ENCODE measurements at regions not wholly inside any gene's neighbourhood (a gene's known extent, or its start where the extent isn't known, plus 50 kb on each side); places are given as distances from the start of the nearest gene placed in this dataset.

- dilution Hi-C loops (cut with HindIII; ENCODE audit: low sequenced_read_pairs, unreplicated experiment): no loop called here
- ChIA-PET POLR2A (ENCODE audit: unreplicated experiment) (no interaction called here), CTCF (no interaction called here)
- Histone ChIP-seq H2AFZ (replicated peaks; ENCODE audit: low read length, poor library complexity) (no peak overlapping the region), H2BK120ac (ENCODE audit: low read depth, low read length) (no peak overlapping the region), H2BK5ac (ENCODE audit: low read depth, low read length, poor library complexity, severe bottlenecking) (no peak overlapping the region), H3K18ac (ENCODE audit: low read depth, low read length) (no peak overlapping the region), H2AK5ac (ENCODE audit: low read depth, low read length) (no peak overlapping the region), H3K36me3 (ENCODE audit: control insufficient read depth, insufficient read depth, low read length) (no peaks in the 10 kb centered on the region), H2AK9ac (replicated peaks; ENCODE audit: low read depth, low read length, poor library complexity) (no peak overlapping the region), H3K79me1 (ENCODE audit: low read depth in 1 of 2, low read length in 2 of 2) (no peaks in the 10 kb centered on the region), H3K56ac (ENCODE audit: extremely low read depth, insufficient read depth, low read length) (no peak overlapping the region), H2BK20ac (ENCODE audit: low read depth, low read length) (no peak overlapping the region), H3K4me1 (ENCODE audit: control insufficient read depth, insufficient read depth, low read length) (peaks cover 3% of the 10 kb centered on the region), H3K4me3 (ENCODE audit: insufficient read depth, low read depth, low read length) (no peak overlapping the region), H3K9ac (ENCODE audit: low read depth, low read length) (no peak overlapping the region), H3K9me1 (ENCODE audit: insufficient read depth, low read length) (peaks cover 4% of the 10 kb centered on the region; the same call in 1 of the 2 replicates), H4K8ac (ENCODE audit: low read depth in 2 of 2, low read length in 2 of 2) (no peak overlapping the region), H3K14ac (replicated peaks; ENCODE audit: low read depth, low read length) (no peak overlapping the region), H3K4ac (ENCODE audit: low read depth, low read length) (no peak overlapping the region), H2BK15ac (ENCODE audit: low read depth, low read length) (no peak overlapping the region), H3K27me3 (ENCODE audit: control insufficient read depth, insufficient read depth, low read length) (peaks cover 5% of the 10 kb centered on the region), H3K27ac (ENCODE audit: insufficient read depth, low read length) (no peak overlapping the region), H4K20me1 (ENCODE audit: insufficient read depth, low read length) (no peaks in the 10 kb centered on the region), H3K9me3 (ENCODE audit: control insufficient read depth, insufficient read depth, low read length) (no peaks in the 10 kb centered on the region), H4K5ac (ENCODE audit: low read depth, low read length) (no peak overlapping the region), H3K4me2 (ENCODE audit: low read depth, low read length) (no peak overlapping the region), H4K91ac (ENCODE audit: insufficient read depth, low read depth, low read length) (no peak overlapping the region), H3K23ac (ENCODE audit: low read depth, low read length) (no peak overlapping the region)
- BruUV-seq (replicated peaks): no TSS peak
- TF ChIP-seq CEBPB (IDR thresholded peaks at IDR 0.05; ENCODE audit: low read depth, low read length): no peak
- TF ChIP-seq MAZ (IDR thresholded peaks at IDR 0.05; ENCODE audit: borderline replicate concordance, low read depth, low read length): no peak
- no peak for TF ChIP-seq CTCF (conservative IDR thresholded peaks at IDR 0.05; ENCODE audit: low read depth, low read length)
- no peak for TF ChIP-seq RAD21 (IDR thresholded peaks at IDR 0.05; ENCODE audit: low read length)
- no peak for TF ChIP-seq POLR2A (IDR thresholded peaks at IDR 0.05; ENCODE audit: low read depth, low read length)
- no peak for TF ChIP-seq MXI1 (IDR thresholded peaks at IDR 0.05; ENCODE audit: borderline replicate concordance, low read depth, low read length)
- TF ChIP-seq CHD1 (IDR thresholded peaks at IDR 0.05; ENCODE audit: low read depth, low read length): no peak
- TF ChIP-seq SMC3 (IDR thresholded peaks at IDR 0.05; ENCODE audit: low read depth, low read length): no peak
- no peak for TF ChIP-seq FOS (IDR thresholded peaks at IDR 0.05; ENCODE audit: low read depth, low read length)
- no peak for TF ChIP-seq BHLHE40 (IDR thresholded peaks at IDR 0.05; ENCODE audit: low read depth, low read length)
- TF ChIP-seq USF2 (IDR thresholded peaks at IDR 0.05; ENCODE audit: low read depth, low read length): no peak
- TF ChIP-seq RCOR1 (IDR thresholded peaks at IDR 0.05; ENCODE audit: insufficient replicate concordance, low read length): no peak
- DNase-seq (no peak), ATAC-seq (ENCODE audit: low read depth) (no peak)
- intact Hi-C loops (cut with micrococcal nuclease): no loop called here
- in situ Hi-C loops (cut with MboI; ENCODE audit: low sequenced_read_pairs): no loop called here
These were observed 367.9 kb downstream of the SHQ1 start for GRCh38 chr3:72480366-72480765.

All from IMR-90 (cell line).